Right lobe of liver (tissue), 4 donors: ENCODE measurements at regions not wholly inside any gene's neighbourhood (a gene's known extent, or its start where the extent isn't known, plus 50 kb on each side); places are given as distances from the start of the nearest gene placed in this dataset.

ENCODE experiments used
- POLR2A ChIP-seq: fragments of 450-650 bp; IDR thresholded peaks from one replicate; pipeline ENCODE4 v1.6.1; 2017; ENCODE audit warnings: antibody characterized with exemption, mild to moderate bottlenecking
- TF ChIP-seq, protein P1 (sequence below), 4 donors: fragments of 200-600 bp in 3 of 4; fragments of 450-650 bp in 1 of 4; IDR thresholded peaks; one replicate each; pipeline versions ENCODE4 v1.5.1 to v1.8.0; 2016 to 2022; ENCODE audit warnings: antibody characterized with exemption in 4 of 4, mild to moderate bottlenecking in 2 of 4
- donor health status: DM: no; HTN: no; CAD: no.
- donor health status: DM: no; HTN: no; CAD: no.
- donor health status: DM: no; HTN: yes; CAD: no.

DNA sequence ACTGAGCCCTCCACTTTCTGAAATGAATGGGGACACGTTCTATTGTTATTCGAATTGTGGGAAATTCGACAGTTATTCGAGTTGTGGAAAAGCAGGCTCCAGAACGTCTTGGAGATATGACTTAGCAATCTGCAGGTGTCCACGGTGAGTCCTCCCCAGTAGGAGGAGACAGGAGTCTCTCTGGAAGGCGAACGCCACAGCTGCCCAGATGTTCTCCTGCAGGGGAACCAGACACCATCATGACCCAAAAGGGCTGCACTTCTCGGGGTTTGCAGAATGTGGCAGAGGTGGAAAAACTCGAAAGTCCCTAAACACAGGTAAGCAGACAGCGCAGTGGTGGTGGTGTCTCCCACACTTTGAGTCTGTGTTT is 363.6 kb upstream of the SFSWAP start:
- TF ChIP-seq, protein P1, sequence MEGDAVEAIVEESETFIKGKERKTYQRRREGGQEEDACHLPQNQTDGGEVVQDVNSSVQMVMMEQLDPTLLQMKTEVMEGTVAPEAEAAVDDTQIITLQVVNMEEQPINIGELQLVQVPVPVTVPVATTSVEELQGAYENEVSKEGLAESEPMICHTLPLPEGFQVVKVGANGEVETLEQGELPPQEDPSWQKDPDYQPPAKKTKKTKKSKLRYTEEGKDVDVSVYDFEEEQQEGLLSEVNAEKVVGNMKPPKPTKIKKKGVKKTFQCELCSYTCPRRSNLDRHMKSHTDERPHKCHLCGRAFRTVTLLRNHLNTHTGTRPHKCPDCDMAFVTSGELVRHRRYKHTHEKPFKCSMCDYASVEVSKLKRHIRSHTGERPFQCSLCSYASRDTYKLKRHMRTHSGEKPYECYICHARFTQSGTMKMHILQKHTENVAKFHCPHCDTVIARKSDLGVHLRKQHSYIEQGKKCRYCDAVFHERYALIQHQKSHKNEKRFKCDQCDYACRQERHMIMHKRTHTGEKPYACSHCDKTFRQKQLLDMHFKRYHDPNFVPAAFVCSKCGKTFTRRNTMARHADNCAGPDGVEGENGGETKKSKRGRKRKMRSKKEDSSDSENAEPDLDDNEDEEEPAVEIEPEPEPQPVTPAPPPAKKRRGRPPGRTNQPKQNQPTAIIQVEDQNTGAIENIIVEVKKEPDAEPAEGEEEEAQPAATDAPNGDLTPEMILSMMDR (IDR thresholded peaks at IDR 0.05), result no peak
- no peak for TF ChIP-seq POLR2A
